Activated CD8-positive, alpha-beta memory T cell treated with anti-CD3 and anti-CD28 coated beads, Interleukin-2, amount 10 ng/mL, durations not matched to agents 7 days and 5 days (primary cell): ENCODE measurements at regions not wholly inside any gene's neighbourhood (a gene's known extent, or its start where the extent isn't known, plus 50 kb on each side); places are given as distances from the start of the nearest gene placed in this dataset.

ENCODE experiments used
- ATAC-seq: fragments of 150-1000 bp; cut with Tn5 transposase; one replicate; pipeline ENCODE4 v1.10.0; 2021; ENCODE audit warnings: moderate library complexity
- CTCF ChIA-PET: fragments of 350-600 bp; sonication (Branson Sonifier 250); formaldehyde crosslinking; loops from one replicate; lab custom pipeline; 2021; ENCODE audit warnings: antibody characterized with exemption; lab: Charles Lee
- DNase-seq: peaks from one replicate; pipeline ENCODE4 v3.0.0-alpha.2; 2020
- H3K27ac Mint-ChIP-seq: one replicate; pipeline ENCODE4 v1.8.0; 2021; ENCODE audit warnings: mild to moderate bottlenecking, mixed read lengths
- H3K27me3 Mint-ChIP-seq: one replicate; pipeline ENCODE4 v1.8.0; 2021; ENCODE audit warnings: mixed read lengths
- H3K36me3 Mint-ChIP-seq: one replicate; pipeline ENCODE4 v1.8.0; 2021; ENCODE audit warnings: mild to moderate bottlenecking, mixed read lengths
- H3K4me1 Mint-ChIP-seq: one replicate; pipeline ENCODE4 v1.8.0; 2021; ENCODE audit warnings: mixed read lengths
- H3K4me3 Mint-ChIP-seq: one replicate; pipeline ENCODE4 v1.8.0; 2021; ENCODE audit warnings: mild to moderate bottlenecking, moderate library complexity, mixed read lengths
- H3K9me3 Mint-ChIP-seq: one replicate; pipeline ENCODE4 v1.8.0; 2022; ENCODE audit warnings: low read depth, mixed read lengths

- Mint-ChIP-seq H3K9me3 (peaks cover 12% of the 10 kb centered on the region), H3K27ac (no peak overlapping the region), H3K4me1 (no peaks in the 10 kb centered on the region), H3K27me3 (no peaks in the 10 kb centered on the region), H3K36me3 (no peaks in the 10 kb centered on the region), H3K4me3 (no peak overlapping the region)
- no peak for DNase-seq
- CTCF ChIA-PET, result no interaction called here
- ATAC-seq, result no peak
Measured at GRCh38 chr4:144318797-144319196, 178.3 kb upstream of the GYPA start.

DNA sequence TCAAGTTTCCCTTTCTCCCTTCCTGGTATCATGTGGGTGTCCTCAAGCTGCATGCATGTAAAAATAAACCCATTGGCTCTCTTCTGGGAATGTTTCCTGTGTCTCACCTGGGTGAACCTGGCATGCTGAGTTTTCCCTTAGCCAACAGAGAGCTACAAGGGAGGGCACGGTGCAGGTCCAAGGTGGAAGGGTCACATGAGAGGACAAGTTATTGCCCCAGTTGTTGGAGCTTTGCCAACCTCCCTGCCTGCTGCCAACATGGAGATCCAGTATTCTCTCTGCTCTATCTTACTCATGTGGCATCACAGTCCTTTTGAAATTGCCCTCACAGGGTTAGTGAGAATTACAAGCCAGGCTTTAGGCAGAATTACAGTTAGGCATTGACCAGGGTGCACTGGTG, 196.1 kb upstream of the GYPA start:
- Mint-ChIP-seq H3K27ac (no peak overlapping the region), H3K27me3 (no peaks in the 10 kb centered on the region), H3K36me3 (peaks cover 3% of the 10 kb centered on the region), H3K4me3 (no peak overlapping the region), H3K9me3 (peaks cover 9% of the 10 kb centered on the region), H3K4me1 (peaks cover 13% of the 10 kb centered on the region)
- DNase-seq (no peak), ATAC-seq (no peak)
- CTCF ChIA-PET, result no interaction called here

GRCh38 chr4:144338148-144338547, 197.6 kb upstream of the GYPA start:
- peaks cover 3% of the 10 kb centered on the region for H3K36me3 Mint-ChIP-seq
- peaks cover 17% of the 10 kb centered on the region for H3K4me1 Mint-ChIP-seq
- H3K9me3 Mint-ChIP-seq, result peaks cover 9% of the 10 kb centered on the region
- DNase-seq, result no peak
- ATAC-seq, result no peak
- no peak overlapping the region for H3K27ac Mint-ChIP-seq
- H3K4me3 Mint-ChIP-seq, result no peak overlapping the region
- H3K27me3 Mint-ChIP-seq, result no peaks in the 10 kb centered on the region
- CTCF ChIA-PET, result no interaction called here

- H3K4me1 Mint-ChIP-seq, result peaks cover 23% of the 10 kb centered on the region
- H3K27me3 Mint-ChIP-seq, result no peaks in the 10 kb centered on the region
- no peak overlapping the region for H3K27ac Mint-ChIP-seq
- CTCF ChIA-PET, result no interaction called here
- no peak for ATAC-seq
- H3K4me3 Mint-ChIP-seq, result no peak overlapping the region
- H3K9me3 Mint-ChIP-seq, result peaks cover 9% of the 10 kb centered on the region
- DNase-seq, result no peak
- H3K36me3 Mint-ChIP-seq, result peaks cover 3% of the 10 kb centered on the region
Measured at GRCh38 chr4:144338834-144339233, 198.3 kb upstream of the GYPA start.

DNA sequence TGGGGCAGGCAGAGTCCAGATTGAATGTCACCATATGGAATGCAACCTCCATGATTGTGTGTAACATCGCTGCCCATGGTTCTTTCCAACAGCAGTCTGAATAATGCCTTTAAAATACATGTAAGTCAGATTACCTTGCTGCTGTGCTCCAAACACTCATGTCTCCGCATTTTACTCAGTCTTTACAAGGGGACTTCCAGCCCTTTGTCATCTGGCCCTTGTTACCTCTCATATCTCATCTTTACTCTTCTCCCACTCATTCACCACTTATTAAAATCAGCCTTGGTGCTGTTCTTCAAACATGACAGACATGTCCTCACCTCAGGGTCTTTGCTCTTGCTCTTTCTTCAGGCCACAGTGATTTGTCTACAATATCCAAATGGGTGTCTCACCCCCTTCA, 200.4 kb upstream of the GYPA start:
- DNase-seq, result no peak
- Mint-ChIP-seq H3K27ac (no peak overlapping the region), H3K4me1 (peaks cover 26% of the 10 kb centered on the region), H3K36me3 (peaks cover 3% of the 10 kb centered on the region), H3K4me3 (no peak overlapping the region), H3K9me3 (peaks cover 9% of the 10 kb centered on the region), H3K27me3 (no peaks in the 10 kb centered on the region)
- ATAC-seq, result no peak
- CTCF ChIA-PET, result no interaction called here

DNA sequence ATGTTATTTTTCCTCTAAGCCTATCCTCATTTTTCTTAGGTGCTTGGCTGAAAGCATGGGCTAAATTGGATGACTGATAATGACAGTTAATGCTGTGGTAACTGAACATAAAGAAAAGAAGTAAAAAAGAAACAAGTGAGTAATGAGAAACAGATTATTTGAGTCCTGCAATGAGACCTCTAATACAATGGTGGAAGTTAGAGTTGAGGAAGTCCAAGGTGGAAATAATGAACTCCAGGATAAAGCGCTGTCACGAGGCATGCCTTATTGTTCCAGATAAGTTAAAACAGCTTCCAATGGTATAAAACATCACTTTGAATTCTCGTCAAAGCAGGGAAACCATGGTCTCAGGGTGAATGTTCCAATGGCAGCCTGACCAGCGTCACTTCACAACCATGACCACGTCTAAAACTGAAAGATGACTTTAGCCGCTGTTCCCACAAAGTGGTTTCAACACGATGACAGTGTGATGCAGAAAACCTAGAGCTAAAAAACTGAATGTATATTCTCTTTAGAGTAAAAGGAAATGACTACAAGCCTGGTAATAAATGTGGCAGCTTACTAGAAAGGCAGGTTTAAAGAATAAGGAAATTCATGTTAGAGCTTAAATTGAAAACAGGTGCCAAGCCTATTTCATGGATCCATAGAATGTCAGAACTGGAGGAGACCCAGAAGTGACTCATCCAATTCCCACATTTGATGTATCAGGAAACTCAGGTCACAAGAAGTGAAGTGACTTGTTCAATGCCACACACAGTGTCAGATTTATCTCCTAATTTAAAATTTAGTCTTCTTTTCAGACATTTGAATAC, 202.6 kb upstream of the GYPA start:
- H3K27me3 Mint-ChIP-seq, result no peaks in the 10 kb centered on the region
- peaks cover 3% of the 10 kb centered on the region for H3K36me3 Mint-ChIP-seq
- H3K27ac Mint-ChIP-seq, result no peak overlapping the region
- DNase-seq (peak; percentile 51), ATAC-seq (peak; percentile 33)
- CTCF ChIA-PET, result no interaction called here
- peaks cover 9% of the 10 kb centered on the region for H3K9me3 Mint-ChIP-seq
- H3K4me3 Mint-ChIP-seq, result no peak overlapping the region
- H3K4me1 Mint-ChIP-seq, result peaks cover 22% of the 10 kb centered on the region

DNA sequence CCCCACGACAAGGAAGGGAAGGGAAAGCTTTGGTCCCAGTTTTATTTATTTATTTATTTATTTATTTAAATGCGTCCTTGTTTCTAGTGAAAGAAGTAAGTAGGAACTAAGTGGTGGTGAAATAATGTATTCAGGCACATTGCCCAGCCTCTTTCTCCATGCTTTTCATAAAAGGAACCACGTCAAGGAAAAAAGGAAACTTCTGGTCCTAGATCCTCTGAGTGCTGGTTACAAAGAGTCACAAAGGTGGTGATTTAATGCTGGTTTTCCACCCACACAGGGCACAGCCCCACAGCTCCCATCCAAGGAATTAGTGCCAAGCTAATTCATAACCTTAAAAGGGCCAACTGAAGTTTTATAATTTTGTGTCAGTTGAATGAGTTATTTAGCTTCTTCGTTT, 206.6 kb upstream of the GYPA start:
- H3K4me3 Mint-ChIP-seq, result no peak overlapping the region

GRCh38 chr4:144350706-144351105, 210.2 kb upstream of the GYPA start:
- H3K4me1 Mint-ChIP-seq, result no peaks in the 10 kb centered on the region
- CTCF ChIA-PET, result no interaction called here
- peaks cover 23% of the 10 kb centered on the region for H3K27me3 Mint-ChIP-seq
- H3K27ac Mint-ChIP-seq, result no peak overlapping the region
- H3K36me3 Mint-ChIP-seq, result no peaks in the 10 kb centered on the region
- H3K4me3 Mint-ChIP-seq, result no peak overlapping the region
- ATAC-seq (no peak), DNase-seq (no peak)
- no peaks in the 10 kb centered on the region for H3K9me3 Mint-ChIP-seq

More for the DNA sequence above, 206.6 kb upstream of the GYPA start:
- CTCF ChIA-PET, result no interaction called here
- H3K9me3 Mint-ChIP-seq, result no peaks in the 10 kb centered on the region
- no peaks in the 10 kb centered on the region for H3K27me3 Mint-ChIP-seq
- ATAC-seq (no peak), DNase-seq (no peak)
- peaks cover 13% of the 10 kb centered on the region for H3K4me1 Mint-ChIP-seq
- no peaks in the 10 kb centered on the region for H3K36me3 Mint-ChIP-seq
- no peak overlapping the region for H3K27ac Mint-ChIP-seq

- H3K27ac Mint-ChIP-seq, result no peak overlapping the region
Measured at GRCh38 chr4:144351306-144351705, 210.8 kb upstream of the GYPA start.

GRCh38 chr4:144353292-144353691, 212.8 kb upstream of the GYPA start:
- ATAC-seq, result no peak
- DNase-seq, result no peak
- Mint-ChIP-seq H3K27me3 (peaks cover 38% of the 10 kb centered on the region), H3K4me1 (peaks cover 11% of the 10 kb centered on the region), H3K36me3 (no peaks in the 10 kb centered on the region), H3K27ac (no peak overlapping the region), H3K9me3 (no peaks in the 10 kb centered on the region), H3K4me3 (no peak overlapping the region)
- CTCF ChIA-PET, result interaction anchor here (1.0 kb wide), 1 partner anchor 46 kb away, joined by 3 read pairs; no protein-coding TSS in a partner anchor

More at GRCh38 chr4:144351306-144351705, 210.8 kb upstream of the GYPA start:
- H3K27me3 Mint-ChIP-seq, result peaks cover 27% of the 10 kb centered on the region
- no peak for ATAC-seq
- no peak for DNase-seq
- CTCF ChIA-PET, result no interaction called here
- H3K4me1 Mint-ChIP-seq, result peaks cover 6% of the 10 kb centered on the region
- H3K4me3 Mint-ChIP-seq, result no peak overlapping the region
- H3K9me3 Mint-ChIP-seq, result no peaks in the 10 kb centered on the region
- H3K36me3 Mint-ChIP-seq, result no peaks in the 10 kb centered on the region

GRCh38 chr4:144355811-144356757, 215.6 kb upstream of the GYPA start:
- peaks cover 45% of the 10 kb centered on the region for H3K27me3 Mint-ChIP-seq
- CTCF ChIA-PET, result no interaction called here
- H3K36me3 Mint-ChIP-seq, result no peaks in the 10 kb centered on the region
- peaks cover 11% of the 10 kb centered on the region for H3K4me1 Mint-ChIP-seq
- no peaks in the 10 kb centered on the region for H3K9me3 Mint-ChIP-seq
- ATAC-seq (peak; percentile 72), DNase-seq (peak; percentile 61)
- H3K27ac Mint-ChIP-seq, result no peak overlapping the region
- no peak overlapping the region for H3K4me3 Mint-ChIP-seq

DNA sequence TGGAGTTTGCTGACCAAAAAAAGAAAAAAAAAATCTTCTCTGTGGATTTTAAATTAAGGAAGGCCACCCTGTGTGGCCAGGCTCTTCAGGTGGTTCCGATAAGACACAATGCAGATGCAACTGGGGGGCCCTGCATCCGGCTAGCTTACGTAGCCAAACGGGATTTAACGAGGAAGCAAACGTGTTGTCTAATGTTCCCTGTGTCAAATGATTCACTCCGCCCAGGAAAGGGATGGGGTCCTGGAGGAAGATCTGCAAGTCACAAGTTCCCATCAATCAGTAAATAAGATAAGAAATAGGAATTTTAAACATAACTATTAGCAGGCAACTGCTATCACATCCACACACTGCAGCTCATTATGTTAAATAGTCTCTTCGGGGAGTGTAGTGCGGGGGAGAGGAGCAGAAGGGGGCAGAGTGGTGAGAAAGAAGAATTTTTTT, 216.4 kb upstream of the GYPA start:
- no peak overlapping the region for H3K4me3 Mint-ChIP-seq
- no peak for DNase-seq

GRCh38 chr4:144357975-144358374, 217.5 kb upstream of the GYPA start:
- no peaks in the 10 kb centered on the region for H3K9me3 Mint-ChIP-seq
- no peak overlapping the region for H3K4me3 Mint-ChIP-seq
- ATAC-seq (no peak), DNase-seq (no peak)
- H3K4me1 Mint-ChIP-seq, result peaks cover 11% of the 10 kb centered on the region
- H3K36me3 Mint-ChIP-seq, result no peaks in the 10 kb centered on the region
- H3K27ac Mint-ChIP-seq, result no peak overlapping the region
- CTCF ChIA-PET, result interaction anchor here (1.1 kb wide), 1 partner anchor 25 kb away, joined by 3 read pairs; no protein-coding TSS in a partner anchor
- peaks cover 41% of the 10 kb centered on the region for H3K27me3 Mint-ChIP-seq

More for the DNA sequence above, 216.4 kb upstream of the GYPA start:
- ATAC-seq, result no peak
- Mint-ChIP-seq H3K27me3 (peaks cover 45% of the 10 kb centered on the region), H3K9me3 (no peaks in the 10 kb centered on the region), H3K4me1 (peaks cover 11% of the 10 kb centered on the region), H3K27ac (no peak overlapping the region), H3K36me3 (no peaks in the 10 kb centered on the region)
- CTCF ChIA-PET, result interaction anchor here (1.1 kb wide), 1 partner anchor 24 kb away, joined by 3 read pairs; no protein-coding TSS in a partner anchor
